ENCODE measurements at regions not wholly inside any gene's neighbourhood (a gene's known extent, or its start where the extent isn't known, plus 50 kb on each side); places are given as distances from the start of the nearest gene placed in this dataset.

- TF ChIP-seq CTCF (conservative IDR thresholded peaks at IDR 0.05; ENCODE audit: low read depth, low read length) (no peak), EZH2 (IDR thresholded peaks at IDR 0.05; ENCODE audit: low read length, unreplicated experiment) (no peak), EZH2phosphoT487 (IDR thresholded peaks at IDR 0.05; ENCODE audit: borderline replicate concordance, low read length) (no peak)
These were observed 207.3 kb upstream of the OR4E1 start for GRCh38 chr14:21880918-21881317.
